ENCODE measurements at regions not wholly inside any gene's neighbourhood (a gene's known extent, or its start where the extent isn't known, plus 50 kb on each side); places are given as distances from the start of the nearest gene placed in this dataset.
"Not testable (repeated sequence)": the region's sequence is repeated elsewhere in the genome, so short reads cannot be mapped to it uniquely, and the experiment has no call there.

DNA sequence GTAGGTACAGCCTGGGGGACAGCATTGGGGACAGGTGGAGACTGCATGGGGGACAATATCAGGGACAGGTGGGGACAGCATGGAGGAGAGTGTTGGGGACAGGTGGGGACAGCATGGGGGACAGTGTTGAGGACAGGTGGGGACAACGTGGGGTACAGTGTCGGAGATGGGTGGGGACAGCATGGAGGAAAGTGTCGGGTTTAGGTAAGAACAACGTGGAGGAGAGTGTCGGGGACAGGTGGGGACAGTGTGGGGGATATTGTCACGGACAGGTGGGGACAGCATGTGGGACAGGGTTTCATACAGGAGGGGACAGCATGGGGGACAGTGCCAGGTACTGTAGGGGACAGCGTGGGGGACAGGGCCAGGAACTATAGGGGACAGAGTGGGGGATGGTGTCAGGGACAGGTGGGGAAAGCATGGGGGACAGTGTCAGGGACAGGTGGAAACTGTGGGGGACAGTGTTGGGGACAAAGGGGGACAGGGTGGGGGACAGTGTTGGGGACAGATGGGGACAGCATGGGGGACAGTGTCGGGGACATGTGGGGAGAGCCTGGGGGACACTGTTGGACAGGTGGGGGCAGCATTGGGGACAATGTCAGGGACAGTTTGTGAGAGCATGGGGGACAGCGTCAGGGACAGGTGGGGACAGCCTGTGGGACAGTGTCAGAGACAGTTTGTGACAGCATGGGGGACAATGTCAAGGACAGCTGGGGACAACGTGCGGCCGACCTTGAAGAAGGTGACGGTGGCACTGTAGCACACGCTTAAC, 213.1 kb downstream of the TMEM121 start:
- H3K4me1 ChIP-seq (ENCODE audit: insufficient read depth, low read length), result no peaks in the 10 kb centered on the region
- H3K9me3 ChIP-seq (ENCODE audit: low read depth, low read length), result no peaks in the 10 kb centered on the region
- H3K27me3 ChIP-seq (ENCODE audit: insufficient read depth, low read length), result no peaks in the 10 kb centered on the region
- no peak overlapping the region for H3K4me3 ChIP-seq (ENCODE audit: low read length)

DNA sequence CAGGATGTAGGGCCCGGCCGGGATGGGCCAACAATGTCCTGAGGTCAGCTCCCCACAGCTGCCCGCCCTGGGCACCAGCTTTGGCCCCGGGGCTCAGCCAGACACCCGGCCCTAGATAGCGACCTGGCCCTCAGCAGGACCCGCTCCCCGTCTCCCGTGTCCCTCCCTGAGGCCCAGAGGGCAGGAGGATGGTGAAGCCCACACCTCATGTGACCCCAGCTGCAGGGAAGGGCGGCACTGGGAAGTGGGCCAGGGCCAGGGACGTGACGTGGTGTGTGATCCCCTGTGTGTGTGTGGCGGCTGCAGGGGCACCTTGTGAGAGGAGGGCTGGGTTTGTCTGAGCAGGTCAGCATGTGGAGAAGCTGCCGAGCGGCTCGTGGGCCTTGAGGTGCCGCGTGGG, 213.9 kb downstream of the TMEM121 start:
- H3K9me3 ChIP-seq (ENCODE audit: low read depth, low read length), result not testable (repeated sequence)

DNA sequence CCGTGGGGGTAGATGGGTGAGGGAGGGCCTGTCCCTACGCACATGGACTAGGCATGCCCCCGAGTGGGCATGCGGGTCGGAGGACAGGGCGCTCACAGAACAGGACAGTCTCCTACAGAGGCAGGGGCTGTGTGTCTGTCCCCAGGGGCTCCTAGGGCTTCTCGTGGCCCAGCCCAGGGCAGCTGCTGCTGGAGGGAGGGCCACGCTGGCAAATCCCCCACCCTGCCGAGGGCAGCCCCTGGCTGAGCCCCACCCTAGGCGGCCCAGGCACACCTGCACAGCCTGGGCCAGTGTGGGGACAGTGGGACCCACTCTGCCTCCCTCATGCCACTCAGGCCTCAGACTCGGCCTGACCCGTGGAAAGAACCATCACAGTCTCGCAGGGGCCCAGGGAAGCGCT, 214.6 kb downstream of the TMEM121 start:
- H3K27me3 ChIP-seq (ENCODE audit: insufficient read depth, low read length); H3K4me3 ChIP-seq (ENCODE audit: low read length); H3K9me3 ChIP-seq (ENCODE audit: low read depth, low read length); H3K4me1 ChIP-seq (ENCODE audit: insufficient read depth, low read length): not testable (repeated sequence)

More for the DNA sequence above, 213.9 kb downstream of the TMEM121 start:
- H3K4me1 ChIP-seq (ENCODE audit: insufficient read depth, low read length); H3K27me3 ChIP-seq (ENCODE audit: insufficient read depth, low read length); H3K4me3 ChIP-seq (ENCODE audit: low read length): not testable (repeated sequence)

DNA sequence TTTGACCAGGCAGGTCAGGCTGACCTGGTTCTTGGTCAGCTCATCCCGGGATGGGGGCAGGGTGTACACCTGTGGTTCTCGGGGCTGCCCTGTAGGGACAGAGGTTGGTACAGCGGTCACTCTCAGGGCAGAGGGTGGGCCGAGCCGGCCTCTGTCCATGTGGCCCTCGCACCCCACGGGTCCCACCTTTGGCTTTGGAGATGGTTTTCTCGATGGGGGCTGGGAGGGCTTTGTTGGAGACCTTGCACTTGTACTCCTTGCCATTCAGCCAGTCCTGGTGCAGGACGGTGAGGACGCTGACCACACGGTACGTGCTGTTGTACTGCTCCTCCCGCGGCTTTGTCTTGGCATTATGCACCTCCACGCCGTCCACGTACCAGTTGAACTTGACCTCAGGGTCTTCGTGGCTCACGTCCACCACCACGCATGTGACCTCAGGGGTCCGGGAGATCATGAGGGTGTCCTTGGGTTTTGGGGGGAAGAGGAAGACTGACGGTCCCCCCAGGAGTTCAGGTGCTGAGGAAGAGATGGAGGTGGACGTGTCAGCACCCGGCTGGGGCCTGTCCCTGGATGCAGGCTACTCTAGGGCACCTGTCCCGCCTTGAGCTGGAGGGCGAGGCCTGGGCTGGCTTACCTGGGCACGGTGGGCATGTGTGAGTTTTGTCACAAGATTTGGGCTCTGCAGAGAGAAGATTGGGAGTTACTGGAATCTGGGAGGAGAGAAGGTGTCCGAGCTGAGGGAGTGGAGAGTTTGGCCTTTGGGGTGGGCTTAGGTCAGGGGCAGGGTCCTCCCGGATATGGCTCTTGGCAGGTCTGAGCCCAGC, 215.5 kb downstream of the TMEM121 start:
- H3K4me3 ChIP-seq (ENCODE audit: low read length); H3K9me3 ChIP-seq (ENCODE audit: low read depth, low read length); H3K4me1 ChIP-seq (ENCODE audit: insufficient read depth, low read length); H3K27me3 ChIP-seq (ENCODE audit: insufficient read depth, low read length): not testable (repeated sequence)

GRCh38 chr14:105742531-105742848, 216.1 kb downstream of the TMEM121 start:
- no peaks in the 10 kb centered on the region for H3K9me3 ChIP-seq (ENCODE audit: low read depth, low read length)
- no peaks in the 10 kb centered on the region for H3K4me1 ChIP-seq (ENCODE audit: insufficient read depth, low read length)
- no peaks in the 10 kb centered on the region for H3K27me3 ChIP-seq (ENCODE audit: insufficient read depth, low read length)
- H3K4me3 ChIP-seq (ENCODE audit: low read length), result no peak overlapping the region

DNA sequence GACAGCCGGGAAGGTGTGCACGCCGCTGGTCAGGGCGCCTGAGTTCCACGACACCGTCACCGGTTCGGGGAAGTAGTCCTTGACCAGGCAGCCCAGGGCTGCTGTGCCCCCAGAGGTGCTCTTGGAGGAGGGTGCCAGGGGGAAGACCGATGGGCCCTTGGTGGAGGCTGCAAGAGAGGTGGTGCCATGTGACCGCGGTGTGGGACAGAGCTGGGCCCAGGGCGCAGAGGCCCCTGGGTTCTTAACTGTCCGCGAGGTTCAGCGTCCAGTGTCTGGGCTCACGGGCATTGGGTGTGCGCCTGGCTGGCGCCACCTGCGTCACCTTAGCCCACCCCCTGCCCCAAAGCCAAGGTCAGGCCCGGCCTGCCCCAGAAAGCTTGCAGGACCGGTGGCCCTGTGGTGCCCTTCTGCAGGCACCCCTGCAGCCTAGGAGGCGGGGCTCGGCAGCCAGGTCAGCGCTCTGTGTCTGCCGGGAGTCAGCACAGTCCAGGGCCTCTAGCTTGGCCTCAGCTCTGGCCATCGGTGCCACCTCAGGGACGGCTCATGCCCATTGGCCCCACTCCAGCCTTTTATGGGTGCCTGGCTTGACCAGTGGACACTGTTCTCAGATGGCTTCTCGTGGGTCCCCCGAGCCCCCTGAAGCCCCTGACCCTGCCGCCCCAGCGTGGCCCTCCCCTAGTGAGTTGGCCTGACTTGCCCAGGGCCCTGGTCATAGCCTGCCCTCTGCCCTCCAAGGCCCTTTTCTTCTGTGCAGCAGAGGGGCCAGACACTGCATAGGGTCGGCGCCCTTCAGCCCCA, 216.7 kb downstream of the TMEM121 start:
- not testable (repeated sequence) for H3K4me1 ChIP-seq (ENCODE audit: insufficient read depth, low read length); H3K4me3 ChIP-seq (ENCODE audit: low read length); H3K27me3 ChIP-seq (ENCODE audit: insufficient read depth, low read length); H3K9me3 ChIP-seq (ENCODE audit: low read depth, low read length)

GRCh38 chr14:105744213-105744787, 217.9 kb downstream of the TMEM121 start:
- not testable (repeated sequence) for H3K4me1 ChIP-seq (ENCODE audit: insufficient read depth, low read length); H3K27me3 ChIP-seq (ENCODE audit: insufficient read depth, low read length); H3K4me3 ChIP-seq (ENCODE audit: low read length); H3K9me3 ChIP-seq (ENCODE audit: low read depth, low read length)

DNA sequence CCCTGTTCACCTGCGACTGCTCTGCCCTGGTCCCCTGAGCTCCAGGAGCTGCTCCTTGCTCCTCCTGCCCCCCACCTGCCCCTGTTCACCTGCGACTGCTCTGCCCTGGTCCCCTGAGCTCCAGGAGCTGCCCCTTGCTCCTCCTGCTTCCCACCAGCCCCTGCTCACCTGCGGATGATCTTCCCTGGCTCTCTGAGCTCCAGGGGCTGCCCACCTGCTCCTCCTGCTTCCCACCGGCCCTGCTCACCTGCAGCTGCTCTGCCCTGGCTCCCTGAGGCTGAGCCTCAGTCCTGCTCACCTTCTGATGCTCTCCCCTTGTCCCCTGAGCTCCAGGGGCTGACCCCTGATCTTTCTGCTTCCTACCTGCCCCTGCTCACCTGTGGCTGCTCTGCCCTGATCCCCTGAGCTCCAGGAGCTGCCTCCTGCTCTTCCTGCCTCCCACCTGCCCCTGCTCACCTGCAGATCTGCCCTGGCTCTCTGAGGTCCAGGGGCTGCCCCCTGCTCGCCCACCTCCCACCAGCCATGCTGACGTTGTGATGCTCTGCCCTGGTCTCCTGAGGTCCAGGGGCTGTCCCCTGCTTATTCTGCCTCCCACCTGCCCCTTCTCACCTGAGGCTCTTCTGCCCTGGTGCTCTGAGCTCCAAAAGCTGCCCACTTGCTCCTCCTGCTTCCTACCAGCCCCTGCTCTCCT, 219.2 kb downstream of the TMEM121 start:
- Histone ChIP-seq H3K4me1 (ENCODE audit: insufficient read depth, low read length) (no peaks in the 10 kb centered on the region), H3K9me3 (ENCODE audit: low read depth, low read length) (no peaks in the 10 kb centered on the region), H3K27me3 (ENCODE audit: insufficient read depth, low read length) (no peaks in the 10 kb centered on the region), H3K4me3 (ENCODE audit: low read length) (no peak overlapping the region)

DNA sequence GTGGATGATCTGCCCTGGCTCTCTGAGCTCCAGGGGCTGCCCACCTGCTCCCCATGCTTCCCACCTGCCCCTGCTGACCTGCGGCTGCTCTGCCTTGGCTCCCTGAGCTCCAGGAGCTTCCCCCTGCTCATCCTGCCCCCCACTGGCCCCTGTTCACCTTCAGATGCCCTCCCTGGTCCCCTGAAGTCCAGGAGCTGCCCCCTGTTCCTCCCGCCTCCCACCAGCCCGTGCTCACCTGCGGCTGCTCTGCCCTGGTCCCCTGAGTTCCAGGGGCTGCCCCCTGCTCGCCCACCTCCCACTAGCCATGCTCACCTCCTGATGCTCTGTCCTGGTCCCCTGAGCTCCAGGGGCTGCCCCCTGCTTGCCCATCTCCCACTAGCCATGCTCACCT, 219.7 kb downstream of the TMEM121 start:
- Histone ChIP-seq H3K9me3 (ENCODE audit: low read depth, low read length) (no peaks in the 10 kb centered on the region), H3K4me1 (ENCODE audit: insufficient read depth, low read length) (no peaks in the 10 kb centered on the region), H3K27me3 (ENCODE audit: insufficient read depth, low read length) (no peaks in the 10 kb centered on the region), H3K4me3 (ENCODE audit: low read length) (no peak overlapping the region)

DNA sequence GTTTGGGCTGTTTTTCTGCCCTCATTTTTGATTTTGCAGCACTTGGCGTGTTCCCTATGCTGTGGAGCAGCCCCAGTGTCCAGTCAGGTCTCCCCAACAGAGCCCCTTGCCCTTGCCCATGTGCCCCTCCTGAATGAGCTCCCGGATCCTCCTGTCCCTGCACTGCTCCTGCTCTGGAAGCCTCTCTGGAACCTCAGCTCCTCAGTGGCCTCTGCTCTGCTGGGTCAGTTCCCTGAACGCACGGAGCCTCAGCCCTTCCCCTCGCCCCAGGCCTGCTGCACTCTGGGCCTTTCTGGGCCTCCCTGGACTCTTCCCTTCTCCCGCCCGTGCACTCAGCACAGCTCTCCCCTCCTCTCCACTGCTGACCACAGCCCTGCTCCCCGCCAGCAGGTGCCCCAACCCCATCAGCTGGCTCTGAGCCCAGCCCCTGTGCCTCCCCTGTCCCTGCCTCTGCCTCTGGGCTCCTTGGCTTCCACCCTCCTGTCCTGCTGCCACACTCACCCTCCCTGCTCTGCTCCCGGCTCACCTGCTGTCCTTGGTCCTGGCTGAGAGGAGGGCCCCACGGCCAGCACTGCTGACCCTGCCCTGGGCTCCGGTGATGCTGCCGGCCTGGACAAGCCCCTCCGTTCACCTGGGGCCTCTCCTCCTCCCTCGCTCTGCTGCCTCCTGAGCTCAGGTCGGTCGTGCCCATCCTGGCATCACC, 220.6 kb downstream of the TMEM121 start:
- H3K4me1 ChIP-seq (ENCODE audit: insufficient read depth, low read length); H3K27me3 ChIP-seq (ENCODE audit: insufficient read depth, low read length); H3K4me3 ChIP-seq (ENCODE audit: low read length); H3K9me3 ChIP-seq (ENCODE audit: low read depth, low read length): not testable (repeated sequence)

GRCh38 chr14:105747503-105748203, 221.3 kb downstream of the TMEM121 start:
- not testable (repeated sequence) for H3K9me3 ChIP-seq (ENCODE audit: low read depth, low read length); H3K4me3 ChIP-seq (ENCODE audit: low read length); H3K4me1 ChIP-seq (ENCODE audit: insufficient read depth, low read length); H3K27me3 ChIP-seq (ENCODE audit: insufficient read depth, low read length)

- H3K9me3 ChIP-seq (ENCODE audit: low read depth, low read length), result no peaks in the 10 kb centered on the region
- H3K27me3 ChIP-seq (ENCODE audit: insufficient read depth, low read length), result no peaks in the 10 kb centered on the region
- H3K4me1 ChIP-seq (ENCODE audit: insufficient read depth, low read length), result no peaks in the 10 kb centered on the region
- no peak overlapping the region for H3K4me3 ChIP-seq (ENCODE audit: low read length)
Observed at GRCh38 chr14:105748204-105748578, 221.8 kb downstream of the TMEM121 start.

- not testable (repeated sequence) for H3K27me3 ChIP-seq (ENCODE audit: insufficient read depth, low read length); H3K4me3 ChIP-seq (ENCODE audit: low read length); H3K4me1 ChIP-seq (ENCODE audit: insufficient read depth, low read length); H3K9me3 ChIP-seq (ENCODE audit: low read depth, low read length)
Observed at GRCh38 chr14:105748710-105749109, 222.3 kb downstream of the TMEM121 start.

Data from mononuclear cell (primary cell).